KMS-11 (cell line): ENCODE measurements at regions not wholly inside any gene's neighbourhood (a gene's known extent, or its start where the extent isn't known, plus 50 kb on each side); places are given as distances from the start of the nearest gene placed in this dataset.

Experiments used
- H2AFZ ChIP-seq: fragments of 200-600 bp; sonication (generic); 2 replicates; pipeline ENCODE4 v1.6.1; 2016; ENCODE audit warnings: antibody characterized with exemption, mixed run types, low read depth
- H3K27ac ChIP-seq: fragments of 200-600 bp; sonication (generic); 2 replicates; pipeline ENCODE4 v1.6.1; 2016; ENCODE audit warnings: mild to moderate bottlenecking, mixed run types
- H3K27me3 ChIP-seq: fragments of 200-600 bp; sonication (generic); 2 replicates; pipeline ENCODE4 v1.6.1; 2017; ENCODE audit warnings: mild to moderate bottlenecking, low read depth, mixed run types, moderate library complexity; ENCODE audit not compliant: insufficient read depth
- H3K36me3 ChIP-seq: fragments of 200-600 bp; sonication (generic); 2 replicates; pipeline ENCODE4 v1.6.1; 2017; ENCODE audit warnings: mild to moderate bottlenecking, mixed run types; ENCODE audit not compliant: insufficient read depth
- H3K4me1 ChIP-seq: fragments of 200-600 bp; sonication (generic); 2 replicates; pipeline ENCODE4 v1.6.1; 2016; ENCODE audit warnings: mild to moderate bottlenecking, low read depth, mixed run types; ENCODE audit not compliant: poor library complexity, severe bottlenecking
- H3K4me2 ChIP-seq: fragments of 200-600 bp; sonication (generic); 2 replicates; pipeline ENCODE4 v1.7.0; 2016; ENCODE audit warnings: mild to moderate bottlenecking, mixed run types
- H3K4me3 ChIP-seq: fragments of 200-600 bp; sonication (generic); IDR thresholded peaks from 2 replicates; pipeline ENCODE4 v1.6.1; 2017; ENCODE audit warnings: low read depth, low read length, mixed read lengths; ENCODE audit not compliant: insufficient read depth
- H3K79me2 ChIP-seq: fragments of 200-600 bp; sonication (generic); 2 replicates; pipeline ENCODE4 v1.6.1; 2016; ENCODE audit warnings: low read depth, mixed run types; ENCODE audit not compliant: insufficient read depth
- H3K9ac ChIP-seq: fragments of 200-600 bp; sonication (generic); 2 replicates; pipeline ENCODE4 v1.6.1; 2016; ENCODE audit warnings: mild to moderate bottlenecking, mixed run types
- H4K20me1 ChIP-seq: fragments of 200-600 bp; sonication (generic); 2 replicates; pipeline ENCODE4 v1.6.1; 2016; ENCODE audit warnings: mild to moderate bottlenecking, mixed run types; ENCODE audit not compliant: insufficient read depth
- TF ChIP-seq, protein P1 (sequence below): fragments of 200-600 bp; sonication (generic); conservative IDR thresholded peaks from 2 replicates; pipeline ENCODE4 v1.6.1; 2017; ENCODE audit warnings: low read depth, mild to moderate bottlenecking, antibody characterized with exemption, low read length, moderate library complexity, mixed read lengths

DNA sequence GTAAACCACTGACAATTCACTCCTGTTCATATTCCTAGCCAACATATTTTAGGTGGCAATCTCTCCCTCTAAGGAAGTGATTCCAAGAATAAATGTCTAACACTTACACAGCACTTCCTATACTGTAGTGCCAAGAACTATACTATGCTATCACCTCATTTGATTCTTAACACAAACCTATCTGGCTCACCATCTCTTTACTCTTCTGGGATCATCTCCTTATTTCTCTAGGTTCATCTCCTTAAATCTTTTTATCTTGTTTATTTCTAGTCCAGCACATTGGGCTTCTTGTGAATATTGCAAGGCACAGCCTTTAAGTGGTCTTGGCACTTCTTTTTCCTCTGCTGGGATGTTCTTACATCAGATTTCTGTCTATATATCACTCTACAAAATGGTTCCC is 366.3 kb downstream of the SLITRK6 start:
- no peak overlapping the region for H3K4me2 ChIP-seq
- no peaks in the 10 kb centered on the region for H3K4me1 ChIP-seq
- H4K20me1 ChIP-seq, result no peaks in the 10 kb centered on the region
- no peak overlapping the region for H2AFZ ChIP-seq
- no peak overlapping the region for H3K27ac ChIP-seq
- H3K27me3 ChIP-seq, result no peaks in the 10 kb centered on the region
- H3K9ac ChIP-seq, result no peak overlapping the region
- no peak overlapping the region for H3K4me3 ChIP-seq
- TF ChIP-seq, protein P1, sequence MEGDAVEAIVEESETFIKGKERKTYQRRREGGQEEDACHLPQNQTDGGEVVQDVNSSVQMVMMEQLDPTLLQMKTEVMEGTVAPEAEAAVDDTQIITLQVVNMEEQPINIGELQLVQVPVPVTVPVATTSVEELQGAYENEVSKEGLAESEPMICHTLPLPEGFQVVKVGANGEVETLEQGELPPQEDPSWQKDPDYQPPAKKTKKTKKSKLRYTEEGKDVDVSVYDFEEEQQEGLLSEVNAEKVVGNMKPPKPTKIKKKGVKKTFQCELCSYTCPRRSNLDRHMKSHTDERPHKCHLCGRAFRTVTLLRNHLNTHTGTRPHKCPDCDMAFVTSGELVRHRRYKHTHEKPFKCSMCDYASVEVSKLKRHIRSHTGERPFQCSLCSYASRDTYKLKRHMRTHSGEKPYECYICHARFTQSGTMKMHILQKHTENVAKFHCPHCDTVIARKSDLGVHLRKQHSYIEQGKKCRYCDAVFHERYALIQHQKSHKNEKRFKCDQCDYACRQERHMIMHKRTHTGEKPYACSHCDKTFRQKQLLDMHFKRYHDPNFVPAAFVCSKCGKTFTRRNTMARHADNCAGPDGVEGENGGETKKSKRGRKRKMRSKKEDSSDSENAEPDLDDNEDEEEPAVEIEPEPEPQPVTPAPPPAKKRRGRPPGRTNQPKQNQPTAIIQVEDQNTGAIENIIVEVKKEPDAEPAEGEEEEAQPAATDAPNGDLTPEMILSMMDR, result no peak
- no peaks in the 10 kb centered on the region for H3K36me3 ChIP-seq
- H3K79me2 ChIP-seq, result no peaks in the 10 kb centered on the region

DNA sequence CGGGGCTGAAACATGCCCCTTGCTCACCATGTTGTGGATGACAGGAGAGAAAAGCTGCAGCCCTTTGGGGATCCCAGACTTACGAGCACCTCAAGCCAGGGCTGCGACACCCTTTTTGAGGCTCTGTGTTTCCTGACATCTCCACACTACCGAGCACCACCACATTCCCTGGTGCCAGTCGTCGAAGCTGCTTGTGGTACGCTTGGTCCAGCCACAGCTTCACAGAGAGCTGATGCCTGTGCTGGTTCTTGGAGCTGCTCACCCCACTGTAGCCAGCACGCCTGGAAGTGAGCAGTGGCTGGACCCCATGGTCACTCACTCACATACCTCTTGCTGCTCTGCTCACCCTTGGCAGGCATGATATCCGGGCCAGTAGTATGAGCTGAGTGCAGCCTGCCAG is 367.5 kb downstream of the SLITRK6 start:
- Histone ChIP-seq H2AFZ (no peak overlapping the region), H3K27ac (no peak overlapping the region), H3K27me3 (no peaks in the 10 kb centered on the region), H3K36me3 (no peaks in the 10 kb centered on the region), H3K9ac (no peak overlapping the region), H3K4me2 (no peak overlapping the region), H3K4me3 (no peak overlapping the region), H3K4me1 (no peaks in the 10 kb centered on the region), H3K79me2 (no peaks in the 10 kb centered on the region), H4K20me1 (no peaks in the 10 kb centered on the region)
- TF ChIP-seq, protein P1, result no peak

DNA sequence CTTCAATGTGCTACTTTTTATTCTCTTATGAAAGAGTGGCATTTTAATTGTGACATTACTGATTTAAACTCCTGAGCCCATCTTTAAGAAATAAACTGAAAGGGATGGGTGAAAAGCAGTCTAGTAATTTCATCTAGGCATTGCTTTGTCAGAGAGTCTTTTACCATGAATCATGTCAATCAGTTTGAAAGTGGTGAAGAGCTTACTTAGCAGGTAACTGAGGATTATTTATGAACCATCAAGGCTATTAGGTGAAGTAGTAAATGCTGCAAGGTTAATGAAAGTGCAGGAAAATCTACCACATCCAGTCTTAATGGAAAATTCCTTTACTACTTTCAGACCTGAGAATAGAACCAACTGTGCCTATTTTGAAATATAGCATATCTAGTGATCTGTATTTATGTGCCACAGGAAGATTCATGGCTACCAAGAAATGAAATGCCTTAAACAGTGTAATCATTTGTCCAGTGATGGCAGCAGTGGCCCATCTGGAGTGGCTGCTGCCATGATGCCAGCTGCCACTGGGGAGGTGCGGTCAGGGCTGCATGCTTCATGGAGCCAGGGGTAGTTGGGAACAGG is 368.9 kb downstream of the SLITRK6 start:
- Histone ChIP-seq H3K36me3 (no peaks in the 10 kb centered on the region), H3K4me2 (no peak overlapping the region), H3K4me3 (no peak overlapping the region), H3K27ac (no peak overlapping the region), H3K79me2 (no peaks in the 10 kb centered on the region), H3K4me1 (no peaks in the 10 kb centered on the region), H3K27me3 (no peaks in the 10 kb centered on the region), H3K9ac (no peak overlapping the region), H4K20me1 (no peaks in the 10 kb centered on the region), H2AFZ (no peak overlapping the region)
- TF ChIP-seq, protein P1, result no peak

DNA sequence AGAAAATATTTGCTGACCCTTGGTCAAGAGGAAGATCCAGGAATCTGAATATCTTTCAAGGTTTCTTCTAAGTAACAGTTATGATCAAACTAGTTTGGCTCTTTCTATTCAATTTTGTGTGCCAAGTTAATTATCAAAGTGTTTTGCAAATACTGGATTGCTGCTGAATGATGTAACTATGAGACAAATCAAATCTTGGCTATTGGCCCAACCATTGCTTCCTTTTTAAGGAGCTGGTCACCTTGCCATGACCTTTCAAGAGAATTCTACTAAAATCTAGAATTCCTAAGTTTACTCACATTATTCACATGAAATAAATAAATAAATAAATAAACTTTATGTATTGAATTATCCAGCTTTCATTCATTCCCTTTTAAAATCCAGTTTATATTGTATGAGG is 371.8 kb downstream of the SLITRK6 start:
- Histone ChIP-seq H4K20me1 (no peaks in the 10 kb centered on the region), H3K9ac (no peak overlapping the region), H3K4me1 (no peaks in the 10 kb centered on the region), H2AFZ (no peak overlapping the region), H3K27ac (no peak overlapping the region), H3K36me3 (no peaks in the 10 kb centered on the region), H3K79me2 (no peaks in the 10 kb centered on the region), H3K27me3 (no peaks in the 10 kb centered on the region), H3K4me2 (no peak overlapping the region), H3K4me3 (no peak overlapping the region)
- TF ChIP-seq, protein P1, result no peak
